ENCODE measurements at regions not wholly inside any gene's neighbourhood (a gene's known extent, or its start where the extent isn't known, plus 50 kb on each side); places are given as distances from the start of the nearest gene placed in this dataset.

DNA sequence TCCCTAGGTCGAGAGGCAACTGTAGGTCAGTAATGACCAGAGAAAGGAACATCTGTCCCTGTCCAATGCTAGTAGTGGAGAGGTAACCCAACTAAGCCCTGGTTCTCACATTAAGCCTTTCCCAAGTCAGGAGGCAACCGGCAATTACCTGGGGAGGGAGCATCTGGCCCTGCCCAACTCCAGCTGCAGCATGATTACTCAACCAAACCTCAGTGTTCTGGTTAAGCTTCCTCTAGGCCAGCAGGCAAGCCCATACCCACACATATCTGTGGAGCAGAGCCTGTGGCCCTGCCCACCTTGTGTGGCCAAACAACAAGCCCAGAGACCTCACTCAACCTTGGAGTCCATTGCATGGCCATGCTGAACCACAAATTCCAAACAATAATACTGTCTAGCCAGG lies 220.8 kb upstream of the SLC24A2 start:
- Histone ChIP-seq H3K4me1 (no peaks in the 10 kb centered on the region), H3K9me3 (ENCODE audit: low read depth) (no peaks in the 10 kb centered on the region), H3K4me3 (no peak overlapping the region), H4K20me1 (ENCODE audit: low read depth) (no peaks in the 10 kb centered on the region), H3F3A (ENCODE audit: low read depth) (no peaks in the 10 kb centered on the region), H3K36me3 (no peaks in the 10 kb centered on the region), H3K4me2 (no peak overlapping the region), H3K9ac (no peak overlapping the region), H3K79me2 (ENCODE audit: low read depth) (no peaks in the 10 kb centered on the region), H2AFZ (replicated peaks) (no peak overlapping the region), H3K27ac (no peak overlapping the region), H3K27me3 (no peaks in the 10 kb centered on the region)
- peaks cover 8% of the 10 kb centered on the region for H3K9me3 Mint-ChIP-seq
- TF ChIP-seq EZH2 (IDR thresholded peaks at IDR 0.05) (no peak), EZH2phosphoT487 (IDR thresholded peaks at IDR 0.05) (no peak)
- TF ChIP-seq, protein P1, sequence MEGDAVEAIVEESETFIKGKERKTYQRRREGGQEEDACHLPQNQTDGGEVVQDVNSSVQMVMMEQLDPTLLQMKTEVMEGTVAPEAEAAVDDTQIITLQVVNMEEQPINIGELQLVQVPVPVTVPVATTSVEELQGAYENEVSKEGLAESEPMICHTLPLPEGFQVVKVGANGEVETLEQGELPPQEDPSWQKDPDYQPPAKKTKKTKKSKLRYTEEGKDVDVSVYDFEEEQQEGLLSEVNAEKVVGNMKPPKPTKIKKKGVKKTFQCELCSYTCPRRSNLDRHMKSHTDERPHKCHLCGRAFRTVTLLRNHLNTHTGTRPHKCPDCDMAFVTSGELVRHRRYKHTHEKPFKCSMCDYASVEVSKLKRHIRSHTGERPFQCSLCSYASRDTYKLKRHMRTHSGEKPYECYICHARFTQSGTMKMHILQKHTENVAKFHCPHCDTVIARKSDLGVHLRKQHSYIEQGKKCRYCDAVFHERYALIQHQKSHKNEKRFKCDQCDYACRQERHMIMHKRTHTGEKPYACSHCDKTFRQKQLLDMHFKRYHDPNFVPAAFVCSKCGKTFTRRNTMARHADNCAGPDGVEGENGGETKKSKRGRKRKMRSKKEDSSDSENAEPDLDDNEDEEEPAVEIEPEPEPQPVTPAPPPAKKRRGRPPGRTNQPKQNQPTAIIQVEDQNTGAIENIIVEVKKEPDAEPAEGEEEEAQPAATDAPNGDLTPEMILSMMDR (IDR thresholded peaks at IDR 0.05), result no peak
- peaks cover 2% of the 10 kb centered on the region for H3K27me3 Mint-ChIP-seq (ENCODE audit: insufficient read depth, low read depth)
- peaks cover 1% of the 10 kb centered on the region for H3K36me3 Mint-ChIP-seq
- H3K4me3 Mint-ChIP-seq, result no peak overlapping the region
- DNase-seq (ENCODE audit: low spot score), result no peak
- no peak overlapping the region for H3K27ac Mint-ChIP-seq
- no peaks in the 10 kb centered on the region for H3K4me1 Mint-ChIP-seq

DNA sequence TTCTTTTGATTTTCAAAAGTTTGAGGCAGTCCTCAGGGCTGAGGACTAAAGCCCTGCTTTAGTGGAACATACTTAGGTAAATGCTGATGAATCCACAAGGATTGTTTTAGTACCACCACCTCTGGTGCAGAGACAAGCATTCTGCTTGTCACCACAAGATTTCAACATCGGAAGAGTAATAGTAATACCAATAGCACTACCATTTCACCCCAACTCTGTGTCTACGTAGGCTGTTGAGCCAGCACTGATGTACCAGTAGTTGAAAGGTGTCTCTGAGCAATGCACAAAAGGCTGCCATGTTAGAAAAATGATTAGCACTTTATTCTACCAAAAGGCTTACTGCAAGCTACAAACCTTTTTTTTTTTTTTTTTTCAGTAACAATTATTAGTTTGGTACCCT lies 213.2 kb upstream of the SLC24A2 start:
- no peak for DNase-seq (ENCODE audit: low spot score)
- H3K27me3 ChIP-seq, result no peaks in the 10 kb centered on the region
- Mint-ChIP-seq H3K4me1 (peaks cover 11% of the 10 kb centered on the region), H3K9me3 (no peaks in the 10 kb centered on the region), H3K27me3 (ENCODE audit: insufficient read depth, low read depth) (no peaks in the 10 kb centered on the region), H3K36me3 (no peaks in the 10 kb centered on the region), H3K4me3 (no peak overlapping the region), H3K27ac (no peak overlapping the region)
- no peak overlapping the region for H3K4me2 ChIP-seq
- no peaks in the 10 kb centered on the region for H3K9me3 ChIP-seq (ENCODE audit: low read depth)
- no peak overlapping the region for H3K9ac ChIP-seq
- H3K27ac ChIP-seq, result no peak overlapping the region
- H3K36me3 ChIP-seq, result no peaks in the 10 kb centered on the region
- no peak overlapping the region for H3K4me3 ChIP-seq
- no peaks in the 10 kb centered on the region for H3K4me1 ChIP-seq
- H3K79me2 ChIP-seq (ENCODE audit: low read depth), result no peaks in the 10 kb centered on the region
- H3F3A ChIP-seq (ENCODE audit: low read depth), result no peaks in the 10 kb centered on the region
- no peak overlapping the region for H2AFZ ChIP-seq (replicated peaks)
- TF ChIP-seq EZH2phosphoT487 (IDR thresholded peaks at IDR 0.05) (no peak), EZH2 (IDR thresholded peaks at IDR 0.05) (no peak)
- TF ChIP-seq, protein P1 (IDR thresholded peaks at IDR 0.05), result no peak
- H4K20me1 ChIP-seq (ENCODE audit: low read depth), result no peaks in the 10 kb centered on the region

DNA sequence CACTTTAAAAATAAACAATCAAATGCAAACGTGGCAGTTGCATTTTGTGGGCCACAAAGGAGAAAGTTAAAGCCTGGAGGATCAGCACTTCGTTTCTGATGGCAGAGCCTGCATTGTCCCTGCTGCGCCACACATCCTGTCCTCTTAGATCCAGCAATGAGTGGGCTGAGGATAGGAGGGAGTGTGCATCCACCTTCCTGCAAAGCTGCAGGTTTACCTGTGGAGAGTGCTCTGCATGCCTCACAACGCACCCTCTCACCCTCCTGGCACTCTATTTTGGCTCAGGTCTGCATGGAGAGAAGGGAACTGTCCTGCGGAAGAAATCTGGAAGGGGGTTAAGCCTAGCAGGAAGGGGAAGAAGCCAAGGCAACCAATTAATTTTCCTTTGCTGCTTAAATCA lies 212.2 kb upstream of the SLC24A2 start:
- H3K27ac Mint-ChIP-seq, result no peak overlapping the region
- no peaks in the 10 kb centered on the region for H3K4me1 ChIP-seq
- no peaks in the 10 kb centered on the region for H3K79me2 ChIP-seq (ENCODE audit: low read depth)
- peak overlapping the region; percentile 79 for H2AFZ ChIP-seq (replicated peaks)
- H3K36me3 Mint-ChIP-seq, result no peaks in the 10 kb centered on the region
- no peaks in the 10 kb centered on the region for H3F3A ChIP-seq (ENCODE audit: low read depth)
- no peaks in the 10 kb centered on the region for H3K36me3 ChIP-seq
- H3K27me3 Mint-ChIP-seq (ENCODE audit: insufficient read depth, low read depth), result no peaks in the 10 kb centered on the region
- H3K9ac ChIP-seq, result no peak overlapping the region
- H3K4me3 Mint-ChIP-seq, result no peak overlapping the region
- peaks cover 11% of the 10 kb centered on the region for H3K4me1 Mint-ChIP-seq
- no peak overlapping the region for H3K4me3 ChIP-seq
- no peak for DNase-seq (ENCODE audit: low spot score)
- H3K27me3 ChIP-seq, result no peaks in the 10 kb centered on the region
- no peaks in the 10 kb centered on the region for H4K20me1 ChIP-seq (ENCODE audit: low read depth)
- no peaks in the 10 kb centered on the region for H3K9me3 Mint-ChIP-seq
- no peak overlapping the region for H3K4me2 ChIP-seq
- no peak overlapping the region for H3K27ac ChIP-seq
- H3K9me3 ChIP-seq (ENCODE audit: low read depth), result no peaks in the 10 kb centered on the region
- TF ChIP-seq, protein P1 (IDR thresholded peaks at IDR 0.05), result no peak
- TF ChIP-seq EZH2phosphoT487 (IDR thresholded peaks at IDR 0.05) (no peak), EZH2 (IDR thresholded peaks at IDR 0.05) (no peak)

Measured in neural progenitor cell (in vitro differentiated cells).